Glutamatergic neuron (in vitro differentiated cells): ENCODE measurements at regions not wholly inside any gene's neighbourhood (a gene's known extent, or its start where the extent isn't known, plus 50 kb on each side); places are given as distances from the start of the nearest gene placed in this dataset.

Experiments
- DNase-seq: peaks from one replicate; pipeline ENCODE4 v3.0.0; 2022
- H3K27ac Mint-ChIP-seq: one replicate; pipeline ENCODE4 v1.8.0; 2020; ENCODE audit warnings: mild to moderate bottlenecking, mixed read lengths, inconsistent platforms; ENCODE audit not compliant: unreplicated experiment
- H3K27me3 Mint-ChIP-seq: one replicate; pipeline ENCODE4 v1.8.0; 2020; ENCODE audit warnings: mild to moderate bottlenecking, moderate library complexity, mixed read lengths, inconsistent platforms; ENCODE audit not compliant: unreplicated experiment
- H3K36me3 Mint-ChIP-seq: one replicate; pipeline ENCODE4 v1.8.0; 2020; ENCODE audit warnings: mild to moderate bottlenecking, mixed read lengths, inconsistent platforms; ENCODE audit not compliant: unreplicated experiment
- H3K4me1 Mint-ChIP-seq: one replicate; pipeline ENCODE4 v1.8.0; 2020; ENCODE audit warnings: mild to moderate bottlenecking, low read depth, mixed read lengths, inconsistent platforms; ENCODE audit not compliant: unreplicated experiment
- H3K4me3 Mint-ChIP-seq: one replicate; pipeline ENCODE4 v1.8.0; 2020; ENCODE audit warnings: mild to moderate bottlenecking, mixed read lengths, inconsistent platforms; ENCODE audit not compliant: unreplicated experiment
- H3K9me3 Mint-ChIP-seq: one replicate; pipeline ENCODE4 v1.8.0; 2020; ENCODE audit warnings: mild to moderate bottlenecking, moderate library complexity, mixed read lengths, inconsistent platforms; ENCODE audit not compliant: unreplicated experiment
- TF ChIP-seq, protein P1 (sequence below): fragments of 200-600 bp; sonication (generic); IDR thresholded peaks from one replicate; pipeline ENCODE4 v1.5.0; 2021; ENCODE audit not compliant: partially characterized antibody, unreplicated experiment

DNA sequence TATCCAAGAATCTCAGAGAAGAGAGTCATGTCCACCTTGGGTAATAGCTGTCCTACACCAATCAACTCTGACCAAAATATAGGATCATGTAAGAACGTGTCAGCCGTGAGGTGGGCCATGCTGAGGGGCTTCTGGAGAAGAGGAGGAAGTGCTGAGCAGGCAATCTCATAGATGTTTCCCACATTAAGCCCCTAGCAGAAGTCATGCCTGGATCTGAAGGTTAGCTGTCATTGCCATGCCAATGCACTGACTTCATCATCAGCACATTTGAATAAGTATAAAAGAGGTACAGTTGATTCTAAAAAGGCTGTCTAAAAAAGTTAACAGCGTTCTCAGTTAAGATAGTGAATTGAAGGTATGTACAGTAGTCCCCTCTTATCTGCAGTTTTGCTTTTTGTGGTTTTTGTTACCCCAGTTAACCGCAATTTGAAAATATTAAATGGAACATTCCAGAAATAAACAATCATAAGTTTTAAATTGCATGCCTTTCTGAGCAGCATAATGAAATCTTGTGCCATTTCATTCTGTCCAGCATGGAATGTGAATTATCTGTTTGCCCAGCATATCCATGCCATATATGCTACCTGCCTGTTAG lies 67.2 kb upstream of the TMEM17 start:
- no peaks in the 10 kb centered on the region for H3K4me1 Mint-ChIP-seq
- no peaks in the 10 kb centered on the region for H3K36me3 Mint-ChIP-seq
- TF ChIP-seq, protein P1, sequence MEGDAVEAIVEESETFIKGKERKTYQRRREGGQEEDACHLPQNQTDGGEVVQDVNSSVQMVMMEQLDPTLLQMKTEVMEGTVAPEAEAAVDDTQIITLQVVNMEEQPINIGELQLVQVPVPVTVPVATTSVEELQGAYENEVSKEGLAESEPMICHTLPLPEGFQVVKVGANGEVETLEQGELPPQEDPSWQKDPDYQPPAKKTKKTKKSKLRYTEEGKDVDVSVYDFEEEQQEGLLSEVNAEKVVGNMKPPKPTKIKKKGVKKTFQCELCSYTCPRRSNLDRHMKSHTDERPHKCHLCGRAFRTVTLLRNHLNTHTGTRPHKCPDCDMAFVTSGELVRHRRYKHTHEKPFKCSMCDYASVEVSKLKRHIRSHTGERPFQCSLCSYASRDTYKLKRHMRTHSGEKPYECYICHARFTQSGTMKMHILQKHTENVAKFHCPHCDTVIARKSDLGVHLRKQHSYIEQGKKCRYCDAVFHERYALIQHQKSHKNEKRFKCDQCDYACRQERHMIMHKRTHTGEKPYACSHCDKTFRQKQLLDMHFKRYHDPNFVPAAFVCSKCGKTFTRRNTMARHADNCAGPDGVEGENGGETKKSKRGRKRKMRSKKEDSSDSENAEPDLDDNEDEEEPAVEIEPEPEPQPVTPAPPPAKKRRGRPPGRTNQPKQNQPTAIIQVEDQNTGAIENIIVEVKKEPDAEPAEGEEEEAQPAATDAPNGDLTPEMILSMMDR, result no peak
- no peaks in the 10 kb centered on the region for H3K9me3 Mint-ChIP-seq
- no peak overlapping the region for H3K27ac Mint-ChIP-seq
- peaks cover 1% of the 10 kb centered on the region for H3K27me3 Mint-ChIP-seq
- DNase-seq, result no peak
- H3K4me3 Mint-ChIP-seq, result no peak overlapping the region

DNA sequence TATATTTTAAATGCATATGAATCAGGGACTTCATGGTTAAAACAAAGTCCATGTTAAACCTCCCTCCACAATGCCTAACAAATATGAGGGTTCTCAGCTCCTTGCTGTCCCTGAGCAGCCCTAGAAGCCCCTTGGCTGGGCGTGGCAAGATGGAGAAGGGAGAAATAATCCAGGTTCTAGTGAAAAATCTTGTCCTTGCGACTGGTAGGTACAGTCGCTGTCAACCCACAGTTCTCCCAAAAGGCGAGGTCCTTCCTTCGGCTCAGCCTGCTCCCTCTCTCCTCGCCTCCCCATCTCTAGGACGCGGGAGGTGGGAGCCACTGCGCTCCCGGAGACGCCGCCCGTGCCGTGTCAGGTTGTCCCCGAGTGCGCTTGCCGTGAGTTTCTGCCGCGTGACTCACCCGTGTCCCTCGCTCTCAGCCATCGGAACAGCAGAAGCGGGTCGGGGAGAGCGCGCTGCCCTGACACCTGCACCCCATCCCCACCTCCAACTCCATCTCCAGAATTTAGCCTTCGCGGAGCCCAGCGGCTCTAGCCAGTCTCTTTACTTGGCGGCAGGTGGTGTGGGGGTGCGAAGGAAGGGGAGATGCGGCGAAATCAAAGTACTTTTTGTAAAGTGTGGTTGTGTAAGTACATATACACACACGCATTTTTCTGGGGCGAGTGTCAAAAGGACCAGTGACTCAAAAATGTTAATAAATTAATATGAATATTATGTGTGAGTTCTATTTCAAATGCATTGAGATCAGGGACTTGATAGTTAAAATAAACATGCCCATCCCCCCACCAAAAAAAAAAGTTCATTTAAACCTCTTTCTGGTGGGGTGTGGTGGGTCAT lies 65.1 kb upstream of the TMEM17 start:
- no peak overlapping the region for H3K27ac Mint-ChIP-seq
- peaks cover 1% of the 10 kb centered on the region for H3K27me3 Mint-ChIP-seq
- H3K4me3 Mint-ChIP-seq, result peak overlapping the region; percentile 82
- peak; percentile 17 for DNase-seq
- TF ChIP-seq, protein P1, result no peak
- no peaks in the 10 kb centered on the region for H3K9me3 Mint-ChIP-seq
- no peaks in the 10 kb centered on the region for H3K4me1 Mint-ChIP-seq
- no peaks in the 10 kb centered on the region for H3K36me3 Mint-ChIP-seq

DNA sequence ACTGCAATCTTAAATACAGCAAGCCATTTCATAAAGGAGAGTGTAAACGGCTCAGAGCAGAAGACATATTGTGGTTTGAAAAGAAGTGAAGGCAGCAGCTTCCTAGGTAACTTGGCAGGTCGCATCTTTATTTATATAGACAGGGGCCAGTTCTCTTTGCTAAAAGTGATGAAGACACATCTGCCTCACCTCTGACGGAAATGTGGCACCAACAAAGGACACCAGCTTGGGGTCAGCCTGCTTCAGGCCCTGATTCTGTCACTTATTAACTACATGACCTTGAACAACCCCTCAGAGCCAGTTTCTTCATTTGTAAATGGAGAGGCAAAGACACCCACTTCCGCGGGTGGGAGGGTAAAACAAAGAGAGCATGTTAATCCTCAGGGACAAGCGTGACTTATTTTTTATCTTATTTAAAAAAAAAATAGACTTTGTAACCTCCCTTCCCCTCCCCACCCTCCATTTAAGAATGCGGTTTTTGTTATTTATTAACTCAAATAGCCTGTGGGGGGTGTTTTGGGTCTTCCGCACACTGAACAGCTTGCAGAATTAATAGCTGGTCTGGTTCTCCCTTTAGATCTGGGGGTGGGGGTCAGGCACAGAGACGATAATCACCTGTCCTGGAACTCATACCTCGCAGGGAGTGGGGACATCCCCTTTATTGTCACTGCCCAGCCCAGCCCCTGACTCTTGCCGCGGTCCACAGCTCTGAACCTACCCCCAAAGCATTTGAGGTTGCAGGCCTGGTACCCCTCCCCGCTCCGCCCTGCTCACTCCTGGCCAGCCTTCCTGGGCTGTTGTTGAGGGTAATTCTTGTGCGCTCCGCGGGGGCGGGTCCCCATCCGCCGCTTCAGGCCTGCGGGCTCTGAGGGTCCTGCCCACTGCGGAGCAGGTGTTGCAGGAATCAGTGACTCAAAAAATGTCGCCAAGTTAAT lies 64.2 kb upstream of the TMEM17 start:
- TF ChIP-seq, protein P1, result no peak
- Mint-ChIP-seq H3K4me3 (no peak overlapping the region), H3K9me3 (no peaks in the 10 kb centered on the region), H3K4me1 (no peaks in the 10 kb centered on the region), H3K36me3 (no peaks in the 10 kb centered on the region), H3K27ac (no peak overlapping the region), H3K27me3 (peaks cover 1% of the 10 kb centered on the region)
- DNase-seq, result no peak

DNA sequence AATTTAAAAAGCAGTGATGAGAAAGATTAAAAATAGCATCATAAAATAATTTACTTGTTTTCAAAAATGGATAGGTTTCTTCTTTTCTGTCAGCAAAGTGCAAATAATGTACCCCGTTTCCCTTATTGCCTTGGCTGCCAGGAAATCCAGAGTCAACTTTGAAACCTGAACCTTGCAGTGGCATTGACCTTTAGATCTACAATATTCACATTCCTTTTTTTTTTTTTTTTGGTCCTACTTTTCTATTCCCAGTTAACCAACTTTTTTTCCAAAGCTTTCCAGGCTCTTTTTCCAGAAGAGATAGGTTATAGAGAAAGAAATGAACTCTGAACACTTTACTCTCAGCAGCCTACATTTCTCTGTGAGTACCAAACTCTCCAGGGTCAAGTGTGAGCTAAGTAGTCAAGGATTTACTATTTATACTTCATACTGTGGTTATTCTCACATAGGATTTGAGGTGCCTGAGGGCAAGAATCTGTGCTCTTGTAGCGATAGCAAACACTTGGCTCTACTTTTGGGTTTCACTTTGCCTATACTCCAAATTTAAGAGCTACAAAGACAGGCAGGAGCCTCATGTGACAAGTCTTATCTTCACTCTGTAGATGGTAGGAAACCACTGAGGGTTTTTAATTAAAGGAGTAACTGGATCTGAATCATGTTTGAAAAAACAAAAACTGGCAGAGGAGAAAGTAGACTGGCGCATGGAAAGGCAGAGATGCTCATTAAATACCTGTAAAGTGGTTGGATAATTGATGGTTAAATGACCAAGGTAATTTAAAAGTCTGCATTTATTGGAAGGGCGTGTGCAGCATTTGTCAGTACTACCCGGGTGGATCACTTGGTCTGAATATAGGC lies 63.2 kb upstream of the TMEM17 start:
- no peak for DNase-seq
- TF ChIP-seq, protein P1, result no peak
- Mint-ChIP-seq H3K36me3 (no peaks in the 10 kb centered on the region), H3K27me3 (peaks cover 1% of the 10 kb centered on the region), H3K4me1 (no peaks in the 10 kb centered on the region), H3K4me3 (no peak overlapping the region), H3K9me3 (no peaks in the 10 kb centered on the region), H3K27ac (no peak overlapping the region)
